GM21723 (cell line): ENCODE measurements at regions not wholly inside any gene's neighbourhood (a gene's known extent, or its start where the extent isn't known, plus 50 kb on each side); places are given as distances from the start of the nearest gene placed in this dataset.

Experiments used
- ATAC-seq: cut with Tn5 transposase; IDR thresholded peaks from one replicate; pipeline ENCODE4 v1.9.1; 2021; ENCODE audit warnings: mild to moderate bottlenecking, moderate library complexity; ENCODE audit not compliant: unreplicated experiment

DNA sequence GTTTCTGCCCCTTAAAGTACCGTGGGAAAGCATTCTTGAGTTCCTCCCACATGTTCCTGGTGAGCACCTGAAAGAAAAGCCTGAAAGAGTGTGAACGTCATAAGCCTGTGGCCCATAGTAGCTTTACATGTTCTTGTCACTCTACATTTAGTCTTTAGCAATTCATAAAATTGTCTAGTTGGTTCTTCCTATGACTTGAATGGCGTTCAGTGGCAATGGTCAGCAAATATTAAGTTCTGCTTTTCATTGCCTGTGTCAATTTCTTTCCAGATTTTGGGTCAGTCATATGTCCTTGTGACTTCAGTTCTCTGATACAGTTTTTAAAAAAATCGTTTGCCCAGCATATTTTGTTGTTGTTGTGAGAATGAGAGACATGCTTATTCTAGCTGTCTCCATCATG is 650.0 kb upstream of the BOD1L1 start:
- ATAC-seq = no peak

- ATAC-seq = no peak
Observed at GRCh38 chr4:14280567-14280966, 653.0 kb upstream of the BOD1L1 start.

DNA sequence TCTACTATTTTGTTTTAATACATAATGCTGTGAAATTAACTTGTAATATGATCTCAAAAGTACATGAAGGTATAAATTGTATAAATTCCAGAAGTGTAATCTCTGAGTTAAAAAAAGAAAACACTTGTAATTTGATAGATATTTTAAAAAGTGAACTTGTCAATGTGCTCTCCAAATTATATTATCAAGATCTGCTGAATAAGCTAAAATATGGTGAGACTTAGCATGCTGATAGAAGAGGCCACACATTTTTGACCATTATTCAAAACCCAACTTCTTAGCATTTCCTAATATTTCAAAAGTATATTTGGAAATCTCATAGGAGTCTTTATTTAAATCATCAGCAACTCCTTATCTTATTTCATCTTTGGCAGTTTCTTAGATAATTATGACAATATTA is 657.1 kb upstream of the BOD1L1 start:
- no peak for ATAC-seq

DNA sequence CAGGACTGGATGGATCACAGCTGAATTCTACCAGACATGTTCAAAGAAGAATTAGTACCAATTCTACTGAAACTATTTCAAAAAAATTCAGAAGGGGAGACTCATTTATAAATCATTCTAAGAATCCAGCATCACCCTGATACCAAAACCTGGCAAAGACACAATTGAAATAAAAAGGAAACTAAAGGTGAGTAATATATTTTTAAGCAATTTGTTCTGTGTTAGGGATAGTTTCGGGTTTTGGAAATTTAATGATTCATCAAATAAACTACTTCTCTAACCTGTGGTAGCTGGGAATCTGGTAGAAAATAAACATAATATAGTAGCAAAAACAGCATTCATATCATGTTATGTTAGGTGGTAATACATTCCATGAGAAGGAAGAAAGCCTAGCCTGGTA is 662.2 kb upstream of the BOD1L1 start:
- no peak for ATAC-seq

- ATAC-seq = no peak
Observed at GRCh38 chr4:14293582-14293981, 666.1 kb upstream of the BOD1L1 start.

DNA sequence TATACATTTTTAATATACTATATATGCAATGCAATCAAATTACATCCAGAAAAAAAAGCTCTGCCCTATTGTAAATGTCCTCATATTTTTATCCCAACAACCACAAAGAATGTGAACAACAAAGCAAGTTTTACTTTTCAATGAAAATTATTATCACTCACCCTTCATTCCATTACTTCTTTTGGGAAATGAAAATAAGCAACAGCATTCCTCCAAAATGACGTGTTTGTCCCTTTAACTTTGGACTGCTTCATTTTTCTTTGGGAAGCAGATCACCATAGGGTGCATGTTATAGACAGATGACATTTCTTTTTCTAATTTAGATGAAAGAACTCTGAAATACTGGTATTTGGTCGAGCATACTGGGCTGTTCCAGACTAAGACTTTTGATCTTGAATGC is 667.1 kb upstream of the BOD1L1 start:
- no peak for ATAC-seq

DNA sequence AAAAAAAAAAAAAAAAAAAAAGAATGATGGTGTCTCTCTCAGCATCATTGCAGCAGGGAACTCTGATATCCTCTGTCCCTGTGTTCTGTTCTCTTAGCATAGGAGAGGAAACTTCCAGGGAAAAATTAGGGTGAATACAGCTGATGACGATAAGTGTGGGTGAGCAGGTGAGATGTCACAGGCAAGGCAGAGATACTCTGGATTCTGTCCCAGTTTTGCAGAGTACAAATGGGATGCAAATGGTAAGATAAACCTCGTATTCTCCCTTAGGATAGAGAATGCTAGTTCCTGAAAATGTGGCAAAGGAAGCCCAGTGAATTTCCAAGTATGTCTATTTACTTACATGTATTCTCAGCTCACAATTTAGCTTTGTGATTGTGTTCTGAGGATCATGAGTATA is 671.6 kb upstream of the BOD1L1 start:
- no peak for ATAC-seq

- ATAC-seq = no peak
Observed at GRCh38 chr4:14302021-14302420, 674.5 kb upstream of the BOD1L1 start.

GRCh38 chr4:14303856-14304255 is 676.3 kb upstream of the BOD1L1 start:
- no peak for ATAC-seq

DNA sequence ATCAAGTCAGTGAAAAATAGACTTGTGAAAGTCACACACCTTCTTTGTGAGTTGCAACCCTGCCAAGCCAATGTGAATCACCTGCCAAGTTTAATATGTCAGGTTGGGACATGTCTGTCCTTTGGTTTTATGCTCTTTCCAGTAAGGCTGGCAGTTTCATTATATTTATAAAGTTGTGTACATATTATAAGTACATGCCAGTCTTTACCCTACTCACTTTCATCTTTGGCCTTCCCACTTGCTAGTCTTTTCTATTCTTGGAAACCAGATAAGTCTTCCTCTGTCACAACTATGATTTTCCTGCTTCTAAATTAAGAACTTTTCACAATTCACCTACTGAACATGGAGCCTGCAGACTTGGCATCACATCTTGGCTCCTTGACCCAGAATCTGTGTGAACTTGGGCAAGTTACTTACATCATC is 680.7 kb upstream of the BOD1L1 start:
- ATAC-seq = no peak

- ATAC-seq = no peak
Observed at GRCh38 chr4:14309431-14309830, 681.9 kb upstream of the BOD1L1 start.

DNA sequence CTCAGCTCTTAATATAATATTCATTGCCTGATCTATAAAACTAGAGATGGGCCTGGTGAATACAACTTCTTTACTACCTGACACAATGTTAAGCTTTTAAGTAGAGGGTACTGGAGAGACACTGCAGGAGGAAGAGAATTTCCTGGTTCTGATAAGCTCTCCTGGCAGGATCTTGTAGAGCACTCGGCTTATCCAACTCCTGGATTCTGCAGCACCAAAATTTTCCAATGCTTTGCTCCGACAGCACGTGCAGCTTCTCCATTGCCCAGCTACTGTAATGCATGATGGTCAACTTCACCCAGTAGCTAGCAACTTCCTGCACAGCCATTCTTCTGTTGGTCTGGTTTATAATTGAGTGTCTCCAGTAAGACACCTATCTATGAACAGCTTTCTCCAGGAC is 686.2 kb upstream of the BOD1L1 start:
- ATAC-seq = no peak

GRCh38 chr4:14315129-14315528 is 687.2 kb upstream of the CPEB2 start:
- ATAC-seq = no peak

DNA sequence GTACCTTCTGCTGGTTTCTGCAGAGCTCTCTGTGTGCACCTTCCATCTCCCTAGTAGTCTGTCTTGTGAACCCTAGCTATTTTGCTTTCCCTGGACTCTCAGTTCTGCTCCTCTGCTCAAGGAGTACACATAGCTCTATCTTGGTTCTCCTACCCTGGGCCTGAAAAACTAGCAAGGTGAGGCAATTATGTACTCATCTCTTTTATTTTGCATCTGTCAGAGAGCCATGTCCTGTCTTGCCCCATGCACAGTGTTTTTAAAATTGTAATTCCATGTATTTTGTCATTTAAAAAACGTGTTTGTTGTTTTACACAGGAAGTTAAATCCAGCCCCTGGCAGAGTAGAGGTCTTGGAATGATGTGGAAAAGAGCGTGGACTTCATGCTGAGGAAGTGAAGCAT is 684.9 kb upstream of the CPEB2 start:
- ATAC-seq = no peak

GRCh38 chr4:14318671-14319070 is 683.6 kb upstream of the CPEB2 start:
- no peak for ATAC-seq

- no peak for ATAC-seq
Observed at GRCh38 chr4:14321723-14322122, 680.6 kb upstream of the CPEB2 start.

GRCh38 chr4:14323191-14323590 is 679.1 kb upstream of the CPEB2 start:
- no peak for ATAC-seq

- no peak for ATAC-seq
Observed at GRCh38 chr4:14329228-14329627, 673.1 kb upstream of the CPEB2 start.

DNA sequence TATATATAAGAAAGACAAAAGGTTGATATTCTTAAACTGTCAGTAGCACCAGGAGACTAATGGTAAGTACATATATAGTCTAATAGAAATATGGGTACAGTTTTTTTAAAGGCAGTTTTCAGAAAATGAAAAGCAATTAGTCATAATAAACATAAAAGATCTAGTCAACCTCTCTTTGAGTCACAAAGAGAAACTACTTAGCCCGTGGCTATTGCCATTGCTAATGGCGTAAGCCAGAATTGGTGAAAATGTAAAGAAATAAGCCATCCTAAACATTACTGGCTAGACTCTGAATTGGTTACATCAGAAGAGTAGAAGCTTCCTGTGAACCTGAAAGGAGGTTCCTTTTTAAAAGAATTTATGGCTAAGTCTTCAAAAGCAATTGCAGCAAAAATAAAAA is 668.7 kb upstream of the CPEB2 start:
- ATAC-seq = no peak

DNA sequence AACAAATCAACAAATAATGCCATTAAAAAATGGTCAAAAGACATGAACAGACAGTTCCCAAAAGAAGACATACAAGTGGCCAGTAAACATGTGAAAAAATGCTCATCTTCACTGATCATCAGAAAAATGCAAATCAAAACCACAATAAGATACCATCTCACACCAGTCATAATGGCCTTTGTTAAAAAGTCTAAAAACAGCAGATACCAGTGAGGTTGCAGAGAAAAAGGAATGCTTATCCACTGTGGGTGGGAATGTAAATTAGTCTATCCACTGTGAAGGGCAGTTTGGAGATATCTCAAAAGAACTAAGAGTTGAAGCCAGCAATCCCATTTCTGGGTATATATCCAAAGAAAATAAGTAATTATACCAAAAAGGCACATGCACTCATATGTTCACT is 668.1 kb upstream of the CPEB2 start:
- no peak for ATAC-seq

DNA sequence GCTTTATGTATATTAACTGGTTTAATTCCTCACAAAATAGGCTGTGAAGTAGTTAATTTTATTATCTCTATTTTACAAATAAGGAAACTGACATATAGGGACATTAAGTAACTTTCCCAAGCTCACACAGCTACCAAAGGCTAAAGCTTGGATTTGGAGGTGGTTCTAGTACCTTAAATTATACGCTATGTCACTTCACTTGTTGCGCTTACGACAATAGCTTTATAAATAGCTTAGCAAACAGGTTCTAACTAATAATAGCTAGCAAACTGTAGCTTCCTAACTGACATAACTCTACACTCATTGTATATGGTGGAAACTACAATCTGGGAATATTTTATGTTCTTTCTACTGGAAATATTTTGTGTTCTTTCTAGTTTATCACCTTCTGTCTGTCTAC is 666.4 kb upstream of the CPEB2 start:
- no peak for ATAC-seq

DNA sequence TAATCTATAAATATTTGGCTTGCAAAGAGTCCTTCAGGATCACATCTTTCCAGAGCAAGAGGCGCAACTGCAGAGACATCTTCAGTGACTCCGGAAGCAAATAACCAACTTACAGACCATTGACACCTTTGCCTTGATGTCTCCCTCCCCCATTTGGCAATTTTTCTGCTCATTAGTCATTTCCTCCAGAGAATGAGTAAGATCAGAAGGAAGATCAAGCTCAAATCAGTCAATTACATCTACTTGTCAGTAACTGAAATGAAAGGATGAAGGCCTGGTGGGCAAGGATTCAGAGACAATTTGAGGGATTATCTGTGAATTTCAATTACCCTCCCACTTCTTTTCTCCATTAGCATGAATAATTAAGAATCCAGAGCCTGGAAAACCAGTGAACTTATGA is 665.6 kb upstream of the CPEB2 start:
- no peak for ATAC-seq

GRCh38 chr4:14337892-14338584 is 664.2 kb upstream of the CPEB2 start:
- ATAC-seq = no peak
